Panc1 (cell line): ENCODE measurements at regions not wholly inside any gene's neighbourhood (a gene's known extent, or its start where the extent isn't known, plus 50 kb on each side); places are given as distances from the start of the nearest gene placed in this dataset.

Source experiments
- ATAC-seq: fragments of 200-7000 bp; cut with Tn5 transposase; 2 replicates; pipeline ENCODE4 v1.9.1; 2020; ENCODE audit warnings: mild to moderate bottlenecking, moderate library complexity
- BruUV-seq: library from RNA; stranded (reverse); fragments of 400-500 nt; replicated peaks from 2 replicates; lab custom pipeline; 2021; lab: Mats Ljungman, UMichigan
- CTCF ChIA-PET: fragments of 300-600 bp; sonication (Branson Sonifier 250); formaldehyde crosslinking; loops from one replicate; lab custom pipeline; 2022; ENCODE audit warnings: antibody characterized with exemption; lab: Charles Lee
- POLR2A ChIA-PET: fragments of 300-600 bp; sonication (Branson Sonifier 250); formaldehyde crosslinking; loops from one replicate; lab custom pipeline; 2022; ENCODE audit warnings: antibody characterized with exemption; lab: Charles Lee
- DNase-seq: peaks from one replicate; pipeline ENCODE4 v3.0.0-alpha.2; 2010; ENCODE audit warnings: low read depth, low spot score
- H3K27ac ChIP-seq: 2 replicates; pipeline ENCODE4 v1.5.1; 2011; ENCODE audit warnings: mild to moderate bottlenecking, low read length, inconsistent platforms
- H3K27me3 ChIP-seq: fragments of 200-500 bp; sonication (Bioruptor generic); 2 replicates; pipeline ENCODE4 v1.6.0; 2014; ENCODE audit warnings: low read length, inconsistent platforms; ENCODE audit not compliant: control insufficient read depth, insufficient read depth
- H3K36me3 ChIP-seq: fragments of 200-500 bp; sonication (Bioruptor generic); 2 replicates; pipeline ENCODE4 v1.5.1; 2014; ENCODE audit warnings: inconsistent platforms, mild to moderate bottlenecking, low read length, moderate library complexity; ENCODE audit not compliant: control insufficient read depth, insufficient read depth
- H3K4me1 ChIP-seq: 2 replicates; pipeline ENCODE4 v1.5.1; 2011; ENCODE audit warnings: inconsistent platforms, mild to moderate bottlenecking, low read length, moderate library complexity; ENCODE audit not compliant: control insufficient read depth, insufficient read depth
- H3K4me3 ChIP-seq, 2 experiments: 2 replicates each; pipeline ENCODE4 v1.5.1; 2011 to 2012; ENCODE audit warnings: low read depth in 2 of 2, low read length in 2 of 2, mild to moderate bottlenecking in 2 of 2, inconsistent platforms in 1 of 2, moderate library complexity in 1 of 2
- H3K9me3 ChIP-seq: fragments of 200-500 bp; sonication (Bioruptor generic); 2 replicates; pipeline ENCODE4 v1.5.1; 2014; ENCODE audit warnings: low read depth, mild to moderate bottlenecking, inconsistent platforms, low read length, moderate library complexity; ENCODE audit not compliant: control insufficient read depth, insufficient read depth
- CTCF ChIP-seq: fragments of 450-650 bp; IDR thresholded peaks from 2 replicates; pipeline ENCODE4 v1.5.1; 2017; ENCODE audit warnings: mild to moderate bottlenecking
- POLR2AphosphoS5 ChIP-seq: IDR thresholded peaks from 2 replicates; pipeline ENCODE4 v1.6.1; 2012; ENCODE audit warnings: mild to moderate bottlenecking, low read depth, low read length, moderate library complexity
- REST ChIP-seq, 2 experiments: IDR thresholded peaks; 2 replicates each; pipeline ENCODE4 v1.6.1; 2011 to 2012; ENCODE audit warnings: low read depth in 2 of 2, control low read depth in 1 of 2, low read length in 1 of 2, mild to moderate bottlenecking in 1 of 2, moderate library complexity in 1 of 2; ENCODE audit not compliant: insufficient read depth in 1 of 2
- SIN3A ChIP-seq: IDR thresholded peaks from 2 replicates; pipeline ENCODE4 v1.6.1; 2012; ENCODE audit warnings: low read depth, mild to moderate bottlenecking, low read length, moderate library complexity, borderline replicate concordance; ENCODE audit not compliant: insufficient read depth
- TCF7L2 ChIP-seq: IDR thresholded peaks from 2 replicates; pipeline ENCODE4 v1.6.1; 2011; ENCODE audit warnings: mild to moderate bottlenecking, low read depth, low read length, inconsistent platforms
- in situ Hi-C: cut with HindIII; loops from 2 replicates; pipeline ENCODE4 v1.10.0; 2016; ENCODE audit warnings: low sequenced_read_pairs, low pct_unique_long_range_greater_than_20kb
- intact Hi-C: fragments of 100-400 bp; cut with micrococcal nuclease; formaldehyde crosslinking; loops from one replicate; pipeline ENCODE4 v1.10.0; 2022; ENCODE audit not compliant: unreplicated experiment

- no peak for DNase-seq
These were observed 97.4 kb upstream of the PIK3CG start for GRCh38 chr7:106767498-106768323.

DNA sequence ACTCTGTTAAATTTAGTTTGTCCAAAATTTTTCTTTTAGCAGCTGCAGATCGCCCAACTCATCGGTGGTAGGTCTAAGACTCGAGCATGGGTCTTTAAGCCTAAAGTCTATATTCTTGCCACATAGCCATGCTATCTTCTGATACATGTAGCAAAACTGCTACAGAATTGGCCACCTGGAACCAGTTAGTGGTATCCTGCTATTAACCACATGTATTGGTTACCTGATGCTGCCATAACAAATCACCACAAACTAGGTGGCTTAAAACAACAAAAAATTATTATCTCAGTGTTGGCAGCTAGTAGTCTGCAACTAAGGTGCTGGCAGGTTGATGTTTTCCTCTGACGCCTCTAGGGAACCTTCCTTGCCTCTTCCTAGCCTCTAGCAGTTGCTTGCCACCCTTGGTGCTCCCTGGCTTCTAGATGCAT, 96.7 kb upstream of the PIK3CG start:
- H3K27me3 ChIP-seq: no peaks in the 10 kb centered on the region
- H3K9me3 ChIP-seq: no peaks in the 10 kb centered on the region
- H3K27ac ChIP-seq: no peak overlapping the region
- intact Hi-C loops: no loop called here
- BruUV-seq: no TSS peak
- ChIA-PET POLR2A (no interaction called here), CTCF (no interaction called here)
- no peaks in the 10 kb centered on the region for H3K36me3 ChIP-seq
- TF ChIP-seq POLR2AphosphoS5 (no peak), SIN3A (no peak), TCF7L2 (no peak), CTCF (no peak), REST (IDR thresholded peaks at IDR 0.05; ENCODE audit: insufficient read depth in 1 of 2, low read depth in 2 of 2, low read length in 1 of 2) (no peak)
- peak; percentile 53; the same call in 1 of the 2 replicates for ATAC-seq
- in situ Hi-C loops: no loop called here
- DNase-seq: no peak
- H3K4me1 ChIP-seq: no peaks in the 10 kb centered on the region
- H3K4me3 ChIP-seq: peak overlapping the region in 1 of 2 experiments; percentile 0; a peak in 1 of 4 replicates

More at GRCh38 chr7:106767498-106768323, 97.4 kb upstream of the PIK3CG start:
- no TSS peak for BruUV-seq
- Histone ChIP-seq H3K4me3 (peak overlapping the region in 1 of 2 experiments; percentile 0; a peak in 1 of 4 replicates), H3K27me3 (no peaks in the 10 kb centered on the region), H3K4me1 (no peaks in the 10 kb centered on the region), H3K9me3 (no peaks in the 10 kb centered on the region), H3K36me3 (no peaks in the 10 kb centered on the region), H3K27ac (no peak overlapping the region)
- ATAC-seq: no peak
- intact Hi-C loops (no loop called here), in situ Hi-C loops (no loop called here)
- ChIA-PET POLR2A (no interaction called here), CTCF (no interaction called here)
- TF ChIP-seq POLR2AphosphoS5: no peak
- TF ChIP-seq TCF7L2: no peak
- no peak for TF ChIP-seq SIN3A
- TF ChIP-seq REST (IDR thresholded peaks at IDR 0.05; ENCODE audit: insufficient read depth in 1 of 2, low read depth in 2 of 2, low read length in 1 of 2): no peak
- no peak for TF ChIP-seq CTCF
